WTC11 (cell line): ENCODE measurements at regions not wholly inside any gene's neighbourhood (a gene's known extent, or its start where the extent isn't known, plus 50 kb on each side); places are given as distances from the start of the nearest gene placed in this dataset.

Experiments
- ATAC-seq: fragments of 200-7000 bp; cut with Tn5 transposase; 2 replicates; pipeline ENCODE4 v1.10.0; 2021; ENCODE audit warnings: mild to moderate bottlenecking, moderate library complexity
- CTCF ChIA-PET: fragments of 300-600 bp; sonication (Branson Sonifier 250); formaldehyde crosslinking; loops from one replicate; lab custom pipeline; 2021; ENCODE audit warnings: antibody characterized with exemption; lab: Charles Lee
- POLR2A ChIA-PET: fragments of 350-600 bp; sonication (Branson Sonifier 250); formaldehyde crosslinking; loops from one replicate; lab custom pipeline; 2021; ENCODE audit warnings: antibody characterized with exemption; lab: Charles Lee
- DNase-seq: peaks from one replicate; pipeline ENCODE4 v3.0.0; 2021; ENCODE audit warnings: low spot score
- H3K27ac Mint-ChIP-seq: 2 replicates; pipeline ENCODE4 v1.8.0; 2021; ENCODE audit warnings: mixed read lengths
- H3K27me3 Mint-ChIP-seq: 2 replicates; pipeline ENCODE4 v1.8.0; 2021; ENCODE audit warnings: low read depth, mild to moderate bottlenecking, moderate library complexity, mixed read lengths
- H3K36me3 Mint-ChIP-seq: 2 replicates; pipeline ENCODE4 v1.8.0; 2021; ENCODE audit warnings: mixed read lengths
- H3K4me1 Mint-ChIP-seq: 2 replicates; pipeline ENCODE4 v1.8.0; 2022; ENCODE audit warnings: mixed read lengths
- H3K4me3 Mint-ChIP-seq: 2 replicates; pipeline ENCODE4 v1.8.0; 2021; ENCODE audit warnings: mild to moderate bottlenecking, moderate library complexity, mixed read lengths
- H3K9me3 Mint-ChIP-seq: 2 replicates; pipeline ENCODE4 v1.8.0; 2021; ENCODE audit warnings: mixed read lengths
- CBFB ChIP-seq: sonication (generic); formaldehyde crosslinking; IDR thresholded peaks from 2 replicates; pipeline ENCODE4 v1.8.1; 2022; ENCODE audit warnings: mild to moderate bottlenecking, low read depth, missing genetic modification reagents
- CREM ChIP-seq: sonication (generic); formaldehyde crosslinking; IDR thresholded peaks from 2 replicates; pipeline ENCODE4 v1.8.1; 2022; ENCODE audit warnings: mild to moderate bottlenecking, missing genetic modification reagents, moderate library complexity
- ETV6 ChIP-seq: sonication (generic); formaldehyde crosslinking; IDR thresholded peaks from 2 replicates; pipeline ENCODE4 v1.8.1; 2022; ENCODE audit warnings: mild to moderate bottlenecking, missing genetic modification reagents
- JAZF1 ChIP-seq: fragments of 250-450 bp; sonication (Bioruptor Pico); IDR thresholded peaks from 2 replicates; pipeline ENCODE4 v1.9.0; 2021; ENCODE audit warnings: moderate library complexity, mild to moderate bottlenecking, inconsistent platforms
- JUN ChIP-seq: sonication (generic); formaldehyde crosslinking; IDR thresholded peaks from 2 replicates; pipeline ENCODE4 v1.8.0; 2023; ENCODE audit warnings: mild to moderate bottlenecking, missing genetic modification reagents
- NR1H2 ChIP-seq: sonication (generic); formaldehyde crosslinking; IDR thresholded peaks from 2 replicates; pipeline ENCODE4 v1.9.0; 2021; ENCODE audit warnings: mild to moderate bottlenecking, moderate library complexity, missing genetic modification reagents
- RELA ChIP-seq: sonication (generic); formaldehyde crosslinking; IDR thresholded peaks from 2 replicates; pipeline ENCODE4 v1.8.1; 2022; ENCODE audit warnings: missing genetic modification reagents, mild to moderate bottlenecking, borderline replicate concordance
- ZNF138 ChIP-seq: sonication (generic); formaldehyde crosslinking; conservative IDR thresholded peaks from 2 replicates; pipeline ENCODE4 v1.8.1; 2022; ENCODE audit warnings: mild to moderate bottlenecking, moderate library complexity, missing genetic modification reagents
- ZNF219 ChIP-seq: sonication (generic); formaldehyde crosslinking; IDR thresholded peaks from 2 replicates; pipeline ENCODE4 v1.8.0; 2023; ENCODE audit warnings: missing genetic modification reagents, mild to moderate bottlenecking, borderline replicate concordance
- ZNF317 ChIP-seq: sonication (generic); formaldehyde crosslinking; IDR thresholded peaks from 2 replicates; pipeline ENCODE4 v1.8.1; 2023; ENCODE audit warnings: low read depth, mild to moderate bottlenecking, moderate library complexity, missing genetic modification reagents, borderline replicate concordance
- TF ChIP-seq, protein P1 (sequence below): sonication (generic); formaldehyde crosslinking; IDR thresholded peaks from 2 replicates; pipeline ENCODE4 v1.8.1; 2022; ENCODE audit warnings: mild to moderate bottlenecking, moderate library complexity, missing genetic modification reagents
- TF ChIP-seq, protein P2 (sequence below): sonication (generic); formaldehyde crosslinking; conservative IDR thresholded peaks from 2 replicates; pipeline ENCODE4 v1.8.1; 2023; ENCODE audit warnings: mild to moderate bottlenecking, low read depth, missing genetic modification reagents, moderate library complexity
- TF ChIP-seq, protein P3 (sequence below): sonication (generic); formaldehyde crosslinking; IDR thresholded peaks from 2 replicates; pipeline ENCODE4 v1.8.1; 2023; ENCODE audit warnings: mild to moderate bottlenecking, missing genetic modification reagents, borderline replicate concordance
- TF ChIP-seq, protein P4 (sequence below): sonication (generic); formaldehyde crosslinking; IDR thresholded peaks from 2 replicates; pipeline ENCODE4 v1.8.0; 2022; ENCODE audit warnings: mild to moderate bottlenecking, missing genetic modification reagents
- TF ChIP-seq, protein P5 (sequence below): fragments of 200-600 bp; IDR thresholded peaks from 2 replicates; pipeline ENCODE4 v1.8.0; 2022; ENCODE audit warnings: antibody characterized with exemption
- TF ChIP-seq, protein P6 (sequence below): sonication (generic); formaldehyde crosslinking; IDR thresholded peaks from 2 replicates; pipeline ENCODE4 v1.8.0; 2022; ENCODE audit warnings: mild to moderate bottlenecking, missing genetic modification reagents

DNA sequence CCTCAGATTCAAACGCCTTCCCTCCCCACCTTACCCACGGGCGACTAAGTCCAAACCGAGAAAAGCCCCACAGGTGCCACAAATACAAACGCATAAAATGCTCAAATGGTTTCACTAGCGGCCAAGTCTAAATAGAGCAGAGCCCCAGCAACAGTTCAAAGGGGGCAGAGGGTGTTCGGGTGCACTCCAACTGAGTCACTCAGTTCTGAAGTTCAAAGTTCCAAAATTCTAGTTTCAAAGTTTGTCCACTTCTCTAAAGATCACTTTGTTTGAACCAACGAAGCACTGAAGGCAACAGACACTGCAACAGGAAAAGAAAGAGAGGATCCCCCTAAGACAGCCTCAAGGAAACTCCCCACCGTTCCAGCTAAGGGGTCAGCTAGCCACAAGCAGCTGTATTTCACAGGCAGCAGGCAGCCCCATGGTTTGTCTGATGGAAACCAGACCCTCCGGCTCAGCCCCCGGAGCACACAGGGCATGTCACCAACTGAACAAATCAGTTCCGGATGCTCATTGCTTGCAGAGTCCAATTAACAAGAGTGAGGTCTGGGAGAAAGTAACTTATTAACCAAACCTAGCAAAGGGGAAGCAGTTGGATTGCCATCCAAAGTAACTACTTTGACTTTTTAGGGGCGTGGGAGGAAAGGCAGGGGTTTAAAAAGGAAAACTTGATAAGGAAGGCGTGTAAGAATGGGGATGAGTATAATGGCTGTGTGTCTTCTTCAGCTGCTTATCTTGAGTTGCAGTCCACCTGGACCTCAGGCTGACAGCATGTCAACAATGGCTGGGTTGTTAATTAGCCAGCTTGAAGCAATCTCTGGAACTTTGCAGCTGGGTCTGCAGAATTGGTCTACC, 1423.9 kb upstream of the PRMT6 start:
- Mint-ChIP-seq H3K27ac (no peak overlapping the region), H3K27me3 (no peaks in the 10 kb centered on the region; the same call in 1 of the 2 replicates), H3K9me3 (peaks cover 12% of the 10 kb centered on the region), H3K4me1 (no peaks in the 10 kb centered on the region), H3K4me3 (no peak overlapping the region), H3K36me3 (peaks cover 5% of the 10 kb centered on the region)
- DNase-seq (no peak), ATAC-seq (no peak)
- ChIA-PET POLR2A (no interaction called here), CTCF (no interaction called here)
- no peak for TF ChIP-seq JUN (CRISPR knock-in tag)
- TF ChIP-seq ZNF219 (CRISPR knock-in tag), result no peak
- TF ChIP-seq, protein P1, sequence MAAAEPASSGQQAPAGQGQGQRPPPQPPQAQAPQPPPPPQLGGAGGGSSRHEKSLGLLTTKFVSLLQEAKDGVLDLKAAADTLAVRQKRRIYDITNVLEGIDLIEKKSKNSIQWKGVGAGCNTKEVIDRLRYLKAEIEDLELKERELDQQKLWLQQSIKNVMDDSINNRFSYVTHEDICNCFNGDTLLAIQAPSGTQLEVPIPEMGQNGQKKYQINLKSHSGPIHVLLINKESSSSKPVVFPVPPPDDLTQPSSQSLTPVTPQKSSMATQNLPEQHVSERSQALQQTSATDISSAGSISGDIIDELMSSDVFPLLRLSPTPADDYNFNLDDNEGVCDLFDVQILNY, result no peak
- no peak for TF ChIP-seq ETV6 (CRISPR knock-in tag)
- TF ChIP-seq, protein P2, sequence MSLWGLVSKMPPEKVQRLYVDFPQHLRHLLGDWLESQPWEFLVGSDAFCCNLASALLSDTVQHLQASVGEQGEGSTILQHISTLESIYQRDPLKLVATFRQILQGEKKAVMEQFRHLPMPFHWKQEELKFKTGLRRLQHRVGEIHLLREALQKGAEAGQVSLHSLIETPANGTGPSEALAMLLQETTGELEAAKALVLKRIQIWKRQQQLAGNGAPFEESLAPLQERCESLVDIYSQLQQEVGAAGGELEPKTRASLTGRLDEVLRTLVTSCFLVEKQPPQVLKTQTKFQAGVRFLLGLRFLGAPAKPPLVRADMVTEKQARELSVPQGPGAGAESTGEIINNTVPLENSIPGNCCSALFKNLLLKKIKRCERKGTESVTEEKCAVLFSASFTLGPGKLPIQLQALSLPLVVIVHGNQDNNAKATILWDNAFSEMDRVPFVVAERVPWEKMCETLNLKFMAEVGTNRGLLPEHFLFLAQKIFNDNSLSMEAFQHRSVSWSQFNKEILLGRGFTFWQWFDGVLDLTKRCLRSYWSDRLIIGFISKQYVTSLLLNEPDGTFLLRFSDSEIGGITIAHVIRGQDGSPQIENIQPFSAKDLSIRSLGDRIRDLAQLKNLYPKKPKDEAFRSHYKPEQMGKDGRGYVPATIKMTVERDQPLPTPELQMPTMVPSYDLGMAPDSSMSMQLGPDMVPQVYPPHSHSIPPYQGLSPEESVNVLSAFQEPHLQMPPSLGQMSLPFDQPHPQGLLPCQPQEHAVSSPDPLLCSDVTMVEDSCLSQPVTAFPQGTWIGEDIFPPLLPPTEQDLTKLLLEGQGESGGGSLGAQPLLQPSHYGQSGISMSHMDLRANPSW (CRISPR knock-in tag), result no peak
- no peak for TF ChIP-seq ZNF317
- no peak for TF ChIP-seq NR1H2 (CRISPR knock-in tag)
- TF ChIP-seq, protein P3, sequence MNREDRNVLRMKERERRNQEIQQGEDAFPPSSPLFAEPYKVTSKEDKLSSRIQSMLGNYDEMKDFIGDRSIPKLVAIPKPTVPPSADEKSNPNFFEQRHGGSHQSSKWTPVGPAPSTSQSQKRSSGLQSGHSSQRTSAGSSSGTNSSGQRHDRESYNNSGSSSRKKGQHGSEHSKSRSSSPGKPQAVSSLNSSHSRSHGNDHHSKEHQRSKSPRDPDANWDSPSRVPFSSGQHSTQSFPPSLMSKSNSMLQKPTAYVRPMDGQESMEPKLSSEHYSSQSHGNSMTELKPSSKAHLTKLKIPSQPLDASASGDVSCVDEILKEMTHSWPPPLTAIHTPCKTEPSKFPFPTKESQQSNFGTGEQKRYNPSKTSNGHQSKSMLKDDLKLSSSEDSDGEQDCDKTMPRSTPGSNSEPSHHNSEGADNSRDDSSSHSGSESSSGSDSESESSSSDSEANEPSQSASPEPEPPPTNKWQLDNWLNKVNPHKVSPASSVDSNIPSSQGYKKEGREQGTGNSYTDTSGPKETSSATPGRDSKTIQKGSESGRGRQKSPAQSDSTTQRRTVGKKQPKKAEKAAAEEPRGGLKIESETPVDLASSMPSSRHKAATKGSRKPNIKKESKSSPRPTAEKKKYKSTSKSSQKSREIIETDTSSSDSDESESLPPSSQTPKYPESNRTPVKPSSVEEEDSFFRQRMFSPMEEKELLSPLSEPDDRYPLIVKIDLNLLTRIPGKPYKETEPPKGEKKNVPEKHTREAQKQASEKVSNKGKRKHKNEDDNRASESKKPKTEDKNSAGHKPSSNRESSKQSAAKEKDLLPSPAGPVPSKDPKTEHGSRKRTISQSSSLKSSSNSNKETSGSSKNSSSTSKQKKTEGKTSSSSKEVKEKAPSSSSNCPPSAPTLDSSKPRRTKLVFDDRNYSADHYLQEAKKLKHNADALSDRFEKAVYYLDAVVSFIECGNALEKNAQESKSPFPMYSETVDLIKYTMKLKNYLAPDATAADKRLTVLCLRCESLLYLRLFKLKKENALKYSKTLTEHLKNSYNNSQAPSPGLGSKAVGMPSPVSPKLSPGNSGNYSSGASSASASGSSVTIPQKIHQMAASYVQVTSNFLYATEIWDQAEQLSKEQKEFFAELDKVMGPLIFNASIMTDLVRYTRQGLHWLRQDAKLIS, result no peak
- TF ChIP-seq, protein P4, sequence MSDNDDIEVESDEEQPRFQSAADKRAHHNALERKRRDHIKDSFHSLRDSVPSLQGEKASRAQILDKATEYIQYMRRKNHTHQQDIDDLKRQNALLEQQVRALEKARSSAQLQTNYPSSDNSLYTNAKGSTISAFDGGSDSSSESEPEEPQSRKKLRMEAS (CRISPR knock-in tag), result no peak
- no peak for TF ChIP-seq RELA (CRISPR knock-in tag)
- no peak for TF ChIP-seq CBFB (CRISPR knock-in tag)
- no peak for TF ChIP-seq JAZF1
- TF ChIP-seq CREM (CRISPR knock-in tag), result no peak
- TF ChIP-seq, protein P5, sequence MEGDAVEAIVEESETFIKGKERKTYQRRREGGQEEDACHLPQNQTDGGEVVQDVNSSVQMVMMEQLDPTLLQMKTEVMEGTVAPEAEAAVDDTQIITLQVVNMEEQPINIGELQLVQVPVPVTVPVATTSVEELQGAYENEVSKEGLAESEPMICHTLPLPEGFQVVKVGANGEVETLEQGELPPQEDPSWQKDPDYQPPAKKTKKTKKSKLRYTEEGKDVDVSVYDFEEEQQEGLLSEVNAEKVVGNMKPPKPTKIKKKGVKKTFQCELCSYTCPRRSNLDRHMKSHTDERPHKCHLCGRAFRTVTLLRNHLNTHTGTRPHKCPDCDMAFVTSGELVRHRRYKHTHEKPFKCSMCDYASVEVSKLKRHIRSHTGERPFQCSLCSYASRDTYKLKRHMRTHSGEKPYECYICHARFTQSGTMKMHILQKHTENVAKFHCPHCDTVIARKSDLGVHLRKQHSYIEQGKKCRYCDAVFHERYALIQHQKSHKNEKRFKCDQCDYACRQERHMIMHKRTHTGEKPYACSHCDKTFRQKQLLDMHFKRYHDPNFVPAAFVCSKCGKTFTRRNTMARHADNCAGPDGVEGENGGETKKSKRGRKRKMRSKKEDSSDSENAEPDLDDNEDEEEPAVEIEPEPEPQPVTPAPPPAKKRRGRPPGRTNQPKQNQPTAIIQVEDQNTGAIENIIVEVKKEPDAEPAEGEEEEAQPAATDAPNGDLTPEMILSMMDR, result no peak
- TF ChIP-seq, protein P6, sequence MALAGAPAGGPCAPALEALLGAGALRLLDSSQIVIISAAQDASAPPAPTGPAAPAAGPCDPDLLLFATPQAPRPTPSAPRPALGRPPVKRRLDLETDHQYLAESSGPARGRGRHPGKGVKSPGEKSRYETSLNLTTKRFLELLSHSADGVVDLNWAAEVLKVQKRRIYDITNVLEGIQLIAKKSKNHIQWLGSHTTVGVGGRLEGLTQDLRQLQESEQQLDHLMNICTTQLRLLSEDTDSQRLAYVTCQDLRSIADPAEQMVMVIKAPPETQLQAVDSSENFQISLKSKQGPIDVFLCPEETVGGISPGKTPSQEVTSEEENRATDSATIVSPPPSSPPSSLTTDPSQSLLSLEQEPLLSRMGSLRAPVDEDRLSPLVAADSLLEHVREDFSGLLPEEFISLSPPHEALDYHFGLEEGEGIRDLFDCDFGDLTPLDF (CRISPR knock-in tag), result no peak
- no peak for TF ChIP-seq ZNF138
